ENCODE measurements at regions not wholly inside any gene's neighbourhood (a gene's known extent, or its start where the extent isn't known, plus 50 kb on each side); places are given as distances from the start of the nearest gene placed in this dataset.

- no peak for TF ChIP-seq POLR2A (IDR thresholded peaks at IDR 0.05)
- TF ChIP-seq CTCF (IDR thresholded peaks at IDR 0.05), result no peak
Measured at GRCh38 chr20:60446267-60447111, 488.3 kb downstream of the CDH26 start.

Data from lower leg skin (tissue), 3 donors.